NCI-H146 treated with DMSO at 0.1 percent for 48 hours (cell line): ENCODE measurements at regions not wholly inside any gene's neighbourhood (a gene's known extent, or its start where the extent isn't known, plus 50 kb on each side); places are given as distances from the start of the nearest gene placed in this dataset.

Source experiments
- DNase-seq: peaks from one replicate; lab custom pipeline; 2025; ENCODE audit not compliant: unreplicated experiment; lab: John Stamatoyannopoulos, UW

- DNase-seq: no peak
Measured at GRCh38 chr13:75910591-75910990, 274.5 kb downstream of the LMO7 start.
